GM19468 (cell line): ENCODE measurements at regions not wholly inside any gene's neighbourhood (a gene's known extent, or its start where the extent isn't known, plus 50 kb on each side); places are given as distances from the start of the nearest gene placed in this dataset.
"Not testable (repeated sequence)": the region's sequence is repeated elsewhere in the genome, so short reads cannot be mapped to it uniquely, and the experiment has no call there.

Experiments
- ATAC-seq: cut with Tn5 transposase; IDR thresholded peaks from one replicate; pipeline ENCODE4 v1.9.1; 2021; ENCODE audit warnings: mild to moderate bottlenecking, moderate library complexity, moderate number of reproducible peaks; ENCODE audit not compliant: unreplicated experiment; ENCODE audit errors: extremely low read depth

GRCh38 chr13:103931885-103932284, 865.7 kb upstream of the SLC10A2 start:
- no peak for ATAC-seq

GRCh38 chr13:103931331-103931845, 865.2 kb upstream of the SLC10A2 start:
- no peak for ATAC-seq

- no peak for ATAC-seq
Observed at GRCh38 chr13:103926118-103926517, 859.9 kb upstream of the SLC10A2 start.

GRCh38 chr13:103908911-103909310, 842.7 kb upstream of the SLC10A2 start:
- ATAC-seq, result no peak

- no peak for ATAC-seq
Observed at GRCh38 chr13:103908274-103908673, 842.1 kb upstream of the SLC10A2 start.

- ATAC-seq, result no peak
Observed at GRCh38 chr13:103903790-103904189, 837.6 kb upstream of the SLC10A2 start.

- ATAC-seq, result no peak
Observed at GRCh38 chr13:103898481-103898880, 832.3 kb upstream of the SLC10A2 start.

GRCh38 chr13:103895835-103896531, 829.8 kb upstream of the SLC10A2 start:
- ATAC-seq, result no peak

GRCh38 chr13:103894626-103895025, 828.4 kb upstream of the SLC10A2 start:
- ATAC-seq, result no peak

GRCh38 chr13:103884101-103884723, 818.0 kb upstream of the SLC10A2 start:
- no peak for ATAC-seq

GRCh38 chr13:103883698-103884097, 817.5 kb upstream of the SLC10A2 start:
- ATAC-seq, result no peak

- no peak for ATAC-seq
Observed at GRCh38 chr13:103883164-103883563, 816.9 kb upstream of the SLC10A2 start.

GRCh38 chr13:103880146-103880545, 813.9 kb upstream of the SLC10A2 start:
- ATAC-seq, result not testable (repeated sequence)

GRCh38 chr13:103878891-103879605, 812.8 kb upstream of the SLC10A2 start:
- ATAC-seq, result no peak

- no peak for ATAC-seq
Observed at GRCh38 chr13:103876571-103876970, 810.4 kb upstream of the SLC10A2 start.

GRCh38 chr13:103873725-103874124, 807.5 kb upstream of the SLC10A2 start:
- ATAC-seq, result no peak

GRCh38 chr13:103866048-103866447, 799.8 kb upstream of the SLC10A2 start:
- no peak for ATAC-seq

- ATAC-seq, result no peak
Observed at GRCh38 chr13:103862525-103862924, 796.3 kb upstream of the SLC10A2 start.

- no peak for ATAC-seq
Observed at GRCh38 chr13:103859952-103860351, 793.7 kb upstream of the SLC10A2 start.

- ATAC-seq, result no peak
Observed at GRCh38 chr13:103852036-103852435, 785.8 kb upstream of the SLC10A2 start.

- ATAC-seq, result no peak
Observed at GRCh38 chr13:103844471-103844870, 778.3 kb upstream of the SLC10A2 start.
